GM23248 (cell line): ENCODE measurements at regions not wholly inside any gene's neighbourhood (a gene's known extent, or its start where the extent isn't known, plus 50 kb on each side); places are given as distances from the start of the nearest gene placed in this dataset.

Experiments
- EZH2 ChIP-seq: fragments of 200-600 bp; sonication (generic); IDR thresholded peaks from 2 replicates; pipeline ENCODE4 v1.6.1; 2018; ENCODE audit warnings: antibody characterized with exemption, mild to moderate bottlenecking; ENCODE audit not compliant: insufficient read depth, poor library complexity, severe bottlenecking
- EZH2phosphoT487 ChIP-seq: fragments of 200-600 bp; sonication (generic); IDR thresholded peaks from 2 replicates; pipeline ENCODE4 v1.6.1; 2018; ENCODE audit warnings: antibody characterized with exemption, moderate library complexity, mild to moderate bottlenecking, low read depth; ENCODE audit not compliant: insufficient read depth

DNA sequence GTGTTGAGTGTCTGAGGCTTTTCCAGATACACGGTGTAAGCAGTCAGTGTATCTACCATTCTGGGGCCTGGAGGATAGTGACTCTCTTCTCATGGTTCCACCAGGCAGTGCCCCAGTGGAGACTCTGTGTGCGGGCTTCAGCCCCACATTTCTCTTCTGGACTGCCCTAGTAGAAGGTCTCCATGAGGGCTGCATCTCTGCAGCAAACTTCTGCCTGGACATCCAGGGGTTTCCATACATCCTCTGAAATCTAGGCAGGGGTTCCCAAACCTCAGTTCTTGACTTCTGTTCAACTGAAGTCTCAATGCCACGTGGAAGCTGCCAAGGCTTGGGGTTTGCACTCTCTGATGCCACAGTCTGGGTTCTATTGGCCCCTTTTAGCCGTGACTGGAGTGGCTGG is 256.6 kb upstream of the ITGA1 start:
- TF ChIP-seq EZH2phosphoT487 (no peak), EZH2 (no peak)
